ENCODE measurements at regions not wholly inside any gene's neighbourhood (a gene's known extent, or its start where the extent isn't known, plus 50 kb on each side); places are given as distances from the start of the nearest gene placed in this dataset.

- Histone ChIP-seq H3K4me2 (no peak overlapping the region), H3K4me1 (no peaks in the 10 kb centered on the region), H3K27ac (no peak overlapping the region), H3F3A (ENCODE audit: low read depth) (no peaks in the 10 kb centered on the region), H3K4me3 (no peak overlapping the region), H3K27me3 (no peaks in the 10 kb centered on the region), H2AFZ (replicated peaks) (no peak overlapping the region), H3K9ac (no peak overlapping the region), H3K79me2 (ENCODE audit: low read depth) (no peaks in the 10 kb centered on the region), H4K20me1 (ENCODE audit: low read depth) (no peaks in the 10 kb centered on the region), H3K9me3 (ENCODE audit: low read depth) (no peaks in the 10 kb centered on the region), H3K36me3 (no peaks in the 10 kb centered on the region)
- Mint-ChIP-seq H3K27ac (no peak overlapping the region), H3K36me3 (peaks cover 1% of the 10 kb centered on the region), H3K4me1 (peaks cover 8% of the 10 kb centered on the region), H3K27me3 (ENCODE audit: insufficient read depth, low read depth) (no peaks in the 10 kb centered on the region), H3K9me3 (peaks cover 2% of the 10 kb centered on the region), H3K4me3 (no peak overlapping the region)
- DNase-seq (ENCODE audit: low spot score) = no peak
- TF ChIP-seq CTCF (IDR thresholded peaks at IDR 0.05) (no peak), EZH2phosphoT487 (IDR thresholded peaks at IDR 0.05) (no peak), EZH2 (IDR thresholded peaks at IDR 0.05) (no peak)
These were observed 206.4 kb upstream of the CCDC150 start for GRCh38 chr2:196433116-196433515.

DNA sequence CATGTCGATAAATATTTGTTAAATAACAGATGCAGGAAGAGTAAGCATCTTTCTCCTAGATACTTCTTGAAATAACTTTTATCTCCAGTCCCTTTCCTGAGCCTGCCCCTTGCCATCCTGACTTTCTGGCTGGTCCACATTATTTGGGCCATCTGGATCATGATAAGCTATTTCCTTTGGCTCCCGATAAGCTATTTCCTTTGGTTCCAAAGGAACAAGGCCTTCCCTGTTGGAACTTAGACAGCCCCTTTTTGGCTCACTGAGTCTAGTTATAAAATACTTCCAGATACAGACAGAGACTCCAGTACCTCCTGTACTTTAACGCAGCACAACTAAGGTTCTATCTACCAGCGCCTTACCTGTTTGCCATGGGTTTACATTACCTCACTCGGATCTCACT is 205.3 kb upstream of the CCDC150 start:
- no peaks in the 10 kb centered on the region for H3K9me3 ChIP-seq (ENCODE audit: low read depth)
- H3K79me2 ChIP-seq (ENCODE audit: low read depth) = no peaks in the 10 kb centered on the region
- no peak overlapping the region for H2AFZ ChIP-seq (replicated peaks)
- H3K27ac Mint-ChIP-seq = no peak overlapping the region
- H3K4me2 ChIP-seq = no peak overlapping the region
- peaks cover 2% of the 10 kb centered on the region for H3K9me3 Mint-ChIP-seq
- H3K36me3 ChIP-seq = no peaks in the 10 kb centered on the region
- H3K4me3 Mint-ChIP-seq = no peak overlapping the region
- no peak overlapping the region for H3K9ac ChIP-seq
- no peak overlapping the region for H3K27ac ChIP-seq
- no peak for DNase-seq (ENCODE audit: low spot score)
- no peaks in the 10 kb centered on the region for H3K27me3 Mint-ChIP-seq (ENCODE audit: insufficient read depth, low read depth)
- no peaks in the 10 kb centered on the region for H3K4me1 ChIP-seq
- peaks cover 1% of the 10 kb centered on the region for H3K36me3 Mint-ChIP-seq
- TF ChIP-seq EZH2phosphoT487 (IDR thresholded peaks at IDR 0.05) (no peak), CTCF (IDR thresholded peaks at IDR 0.05) (no peak), EZH2 (IDR thresholded peaks at IDR 0.05) (no peak)
- no peaks in the 10 kb centered on the region for H4K20me1 ChIP-seq (ENCODE audit: low read depth)
- no peaks in the 10 kb centered on the region for H3K4me1 Mint-ChIP-seq
- H3F3A ChIP-seq (ENCODE audit: low read depth) = no peaks in the 10 kb centered on the region
- H3K27me3 ChIP-seq = no peaks in the 10 kb centered on the region
- H3K4me3 ChIP-seq = no peak overlapping the region

- Histone ChIP-seq H3K9me3 (ENCODE audit: low read depth) (no peaks in the 10 kb centered on the region), H3K79me2 (ENCODE audit: low read depth) (no peaks in the 10 kb centered on the region), H3K4me1 (no peaks in the 10 kb centered on the region), H3K27ac (no peak overlapping the region), H4K20me1 (ENCODE audit: low read depth) (no peaks in the 10 kb centered on the region), H3K4me2 (no peak overlapping the region), H3K27me3 (no peaks in the 10 kb centered on the region), H3K4me3 (no peak overlapping the region), H3K36me3 (no peaks in the 10 kb centered on the region), H3F3A (ENCODE audit: low read depth) (no peaks in the 10 kb centered on the region), H3K9ac (no peak overlapping the region), H2AFZ (replicated peaks) (no peak overlapping the region)
- no peak overlapping the region for H3K27ac Mint-ChIP-seq
- H3K27me3 Mint-ChIP-seq (ENCODE audit: insufficient read depth, low read depth) = no peaks in the 10 kb centered on the region
- TF ChIP-seq EZH2 (IDR thresholded peaks at IDR 0.05) (no peak), EZH2phosphoT487 (IDR thresholded peaks at IDR 0.05) (no peak), CTCF (IDR thresholded peaks at IDR 0.05) (no peak)
- no peak for DNase-seq (ENCODE audit: low spot score)
- no peaks in the 10 kb centered on the region for H3K36me3 Mint-ChIP-seq
- H3K4me1 Mint-ChIP-seq = no peaks in the 10 kb centered on the region
- H3K9me3 Mint-ChIP-seq = peaks cover 2% of the 10 kb centered on the region
- no peak overlapping the region for H3K4me3 Mint-ChIP-seq
These were observed 204.3 kb upstream of the CCDC150 start for GRCh38 chr2:196435189-196435588.

- Histone ChIP-seq H3K36me3 (no peaks in the 10 kb centered on the region), H3K9ac (no peak overlapping the region), H3K4me1 (no peaks in the 10 kb centered on the region), H3K9me3 (ENCODE audit: low read depth) (no peaks in the 10 kb centered on the region), H3K4me3 (no peak overlapping the region), H2AFZ (replicated peaks) (no peak overlapping the region), H3K27ac (no peak overlapping the region), H3K4me2 (no peak overlapping the region), H3K79me2 (ENCODE audit: low read depth) (no peaks in the 10 kb centered on the region), H3F3A (ENCODE audit: low read depth) (no peaks in the 10 kb centered on the region), H4K20me1 (ENCODE audit: low read depth) (no peaks in the 10 kb centered on the region), H3K27me3 (no peaks in the 10 kb centered on the region)
- no peaks in the 10 kb centered on the region for H3K36me3 Mint-ChIP-seq
- no peak for DNase-seq (ENCODE audit: low spot score)
- H3K27ac Mint-ChIP-seq = no peak overlapping the region
- no peaks in the 10 kb centered on the region for H3K9me3 Mint-ChIP-seq
- no peaks in the 10 kb centered on the region for H3K4me1 Mint-ChIP-seq
- H3K4me3 Mint-ChIP-seq = no peak overlapping the region
- no peak for TF ChIP-seq CTCF (IDR thresholded peaks at IDR 0.05)
- no peak for TF ChIP-seq EZH2phosphoT487 (IDR thresholded peaks at IDR 0.05)
- TF ChIP-seq EZH2 (IDR thresholded peaks at IDR 0.05) = no peak
- H3K27me3 Mint-ChIP-seq (ENCODE audit: insufficient read depth, low read depth) = no peaks in the 10 kb centered on the region
These were observed 201.9 kb upstream of the CCDC150 start for GRCh38 chr2:196437626-196438025.
